Peyer's patch (tissue), 4 donors: ENCODE measurements at regions not wholly inside any gene's neighbourhood (a gene's known extent, or its start where the extent isn't known, plus 50 kb on each side); places are given as distances from the start of the nearest gene placed in this dataset.

Experiments used
- POLR2A ChIP-seq, 2 donors: fragments of 450-650 bp; IDR thresholded peaks; one replicate each; pipeline ENCODE4 v1.5.1; 2017; ENCODE audit warnings: antibody characterized with exemption in 2 of 2, mild to moderate bottlenecking in 2 of 2, moderate library complexity in 2 of 2
- TF ChIP-seq, protein P1 (sequence below), 6 experiments: fragments of 450-650 bp in 4 of 6; fragments of 200-600 bp in 2 of 6; sonication (generic) in 1 of 6; IDR thresholded peaks; one replicate each; pipeline ENCODE4 v1.5.1; 2017 to 2019; ENCODE audit warnings: antibody characterized with exemption in 6 of 6, mild to moderate bottlenecking in 3 of 6, moderate library complexity in 1 of 6

GRCh38 chr5:99607124-99607523, 678.3 kb upstream of the CHD1 start:
- TF ChIP-seq, protein P1, sequence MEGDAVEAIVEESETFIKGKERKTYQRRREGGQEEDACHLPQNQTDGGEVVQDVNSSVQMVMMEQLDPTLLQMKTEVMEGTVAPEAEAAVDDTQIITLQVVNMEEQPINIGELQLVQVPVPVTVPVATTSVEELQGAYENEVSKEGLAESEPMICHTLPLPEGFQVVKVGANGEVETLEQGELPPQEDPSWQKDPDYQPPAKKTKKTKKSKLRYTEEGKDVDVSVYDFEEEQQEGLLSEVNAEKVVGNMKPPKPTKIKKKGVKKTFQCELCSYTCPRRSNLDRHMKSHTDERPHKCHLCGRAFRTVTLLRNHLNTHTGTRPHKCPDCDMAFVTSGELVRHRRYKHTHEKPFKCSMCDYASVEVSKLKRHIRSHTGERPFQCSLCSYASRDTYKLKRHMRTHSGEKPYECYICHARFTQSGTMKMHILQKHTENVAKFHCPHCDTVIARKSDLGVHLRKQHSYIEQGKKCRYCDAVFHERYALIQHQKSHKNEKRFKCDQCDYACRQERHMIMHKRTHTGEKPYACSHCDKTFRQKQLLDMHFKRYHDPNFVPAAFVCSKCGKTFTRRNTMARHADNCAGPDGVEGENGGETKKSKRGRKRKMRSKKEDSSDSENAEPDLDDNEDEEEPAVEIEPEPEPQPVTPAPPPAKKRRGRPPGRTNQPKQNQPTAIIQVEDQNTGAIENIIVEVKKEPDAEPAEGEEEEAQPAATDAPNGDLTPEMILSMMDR (IDR thresholded peaks at IDR 0.05): no peak
- TF ChIP-seq POLR2A (IDR thresholded peaks at IDR 0.05): no peak
